22Rv1 (cell line): ENCODE measurements at regions not wholly inside any gene's neighbourhood (a gene's known extent, or its start where the extent isn't known, plus 50 kb on each side); places are given as distances from the start of the nearest gene placed in this dataset.

Source experiments
- CTCF ChIP-seq: fragments of 450-650 bp; IDR thresholded peaks from 2 replicates; pipeline ENCODE4 v1.5.1; 2017; ENCODE audit warnings: mild to moderate bottlenecking
- ZFX ChIP-seq: fragments of 450-650 bp; IDR thresholded peaks from 2 replicates; pipeline ENCODE4 v1.6.1; 2017; ENCODE audit warnings: antibody characterized with exemption, borderline replicate concordance

GRCh38 chr9:82882138-82882537, 180.8 kb downstream of the RASEF start:
- no peak for TF ChIP-seq CTCF
- TF ChIP-seq ZFX = no peak
